ENCODE measurements at regions not wholly inside any gene's neighbourhood (a gene's known extent, or its start where the extent isn't known, plus 50 kb on each side); places are given as distances from the start of the nearest gene placed in this dataset.
"Not testable (repeated sequence)": the region's sequence is repeated elsewhere in the genome, so short reads cannot be mapped to it uniquely, and the experiment has no call there.

DNA sequence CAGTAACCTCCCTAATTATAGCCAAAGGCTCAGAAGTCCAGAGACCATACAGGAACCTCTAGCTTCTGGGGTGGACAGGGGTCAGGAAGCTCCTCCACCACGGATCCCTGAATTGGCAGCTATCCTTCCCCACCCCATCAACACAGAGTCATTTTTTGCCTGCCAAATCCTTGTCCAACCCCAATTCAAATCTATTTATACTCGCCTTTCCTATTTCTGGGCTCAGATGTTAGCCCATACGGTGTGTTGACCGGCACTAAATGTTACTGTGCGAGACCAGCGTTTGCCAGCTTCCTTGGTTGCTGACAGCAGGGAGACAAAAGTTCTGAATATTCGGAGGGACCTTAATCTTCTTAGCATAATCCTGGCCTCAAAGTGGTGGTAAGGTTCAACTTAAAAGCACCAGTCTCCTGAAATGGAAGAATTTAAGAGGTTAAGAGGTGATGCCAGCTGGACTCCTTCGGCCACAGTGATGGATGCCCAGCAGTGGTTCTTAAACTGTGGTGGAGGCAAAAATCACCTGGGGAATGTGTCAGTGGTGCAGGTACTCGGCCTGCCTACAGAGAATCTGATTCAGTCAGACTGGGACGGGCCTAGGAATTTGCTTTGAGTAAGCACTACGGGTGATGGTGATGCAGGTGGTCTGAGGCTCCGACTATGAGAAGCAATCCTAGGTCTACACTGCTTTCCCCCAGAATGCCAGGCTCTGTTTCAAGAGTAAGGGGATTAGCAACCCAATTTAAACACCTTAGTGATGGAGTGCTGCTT is 204.8 kb upstream of the MEF2C start:
- DNase-seq, result no peak

GRCh38 chr5:89087128-89087527 is 204.1 kb upstream of the MEF2C start:
- DNase-seq, result no peak

GRCh38 chr5:89086390-89087086 is 203.6 kb upstream of the MEF2C start:
- DNase-seq, result no peak

DNA sequence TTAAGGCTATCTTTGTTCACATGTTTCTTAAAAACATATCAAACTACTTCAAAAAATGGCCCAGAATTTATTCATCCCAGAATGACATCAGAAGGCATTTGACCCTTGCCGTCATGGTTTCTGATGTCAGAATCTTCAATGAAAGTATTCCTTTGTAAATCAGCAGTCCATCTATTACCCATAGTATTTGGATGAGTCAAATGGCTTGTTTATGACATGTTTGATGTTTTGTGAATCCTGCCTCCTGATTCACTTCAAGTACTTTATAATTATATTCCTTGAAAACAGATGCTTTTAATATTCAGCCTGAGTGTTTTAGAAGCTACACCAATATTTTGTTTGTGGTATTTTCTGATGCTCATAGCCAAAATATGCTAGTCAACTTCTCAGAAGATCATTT is 200.8 kb upstream of the MEF2C start:
- DNase-seq, result no peak

- no peak for DNase-seq
These were observed 198.4 kb upstream of the MEF2C start for GRCh38 chr5:89081360-89081759.

DNA sequence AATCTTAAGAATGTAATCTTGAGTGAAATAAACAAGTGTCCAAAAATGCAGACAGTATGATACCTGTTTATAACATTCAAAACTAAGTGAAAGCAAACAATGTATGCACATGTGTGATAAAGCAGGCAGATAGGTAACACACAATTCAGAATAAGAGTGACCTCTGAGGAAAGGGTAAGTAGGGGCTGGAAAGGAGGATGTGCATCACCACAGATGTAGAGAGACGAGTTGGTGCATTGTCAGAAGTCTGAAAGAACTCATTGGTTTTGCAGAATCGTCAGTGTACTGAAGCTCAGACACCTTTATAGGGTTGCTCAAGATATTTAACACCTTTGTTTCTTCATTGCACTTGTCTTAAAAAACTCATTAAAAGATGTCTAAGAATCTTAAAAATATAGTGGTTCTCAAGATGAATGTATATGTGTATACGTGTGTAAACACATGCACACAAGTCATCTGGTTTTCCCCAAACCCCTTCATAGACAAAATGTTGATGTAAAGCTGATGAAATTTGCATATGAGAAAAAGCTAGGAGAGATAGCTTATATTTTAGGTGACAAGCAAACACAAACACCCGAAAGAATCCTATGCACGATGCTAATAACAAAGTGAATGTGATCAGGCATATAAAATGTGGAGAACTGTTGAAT is 197.6 kb upstream of the MEF2C start:
- DNase-seq, result no peak

DNA sequence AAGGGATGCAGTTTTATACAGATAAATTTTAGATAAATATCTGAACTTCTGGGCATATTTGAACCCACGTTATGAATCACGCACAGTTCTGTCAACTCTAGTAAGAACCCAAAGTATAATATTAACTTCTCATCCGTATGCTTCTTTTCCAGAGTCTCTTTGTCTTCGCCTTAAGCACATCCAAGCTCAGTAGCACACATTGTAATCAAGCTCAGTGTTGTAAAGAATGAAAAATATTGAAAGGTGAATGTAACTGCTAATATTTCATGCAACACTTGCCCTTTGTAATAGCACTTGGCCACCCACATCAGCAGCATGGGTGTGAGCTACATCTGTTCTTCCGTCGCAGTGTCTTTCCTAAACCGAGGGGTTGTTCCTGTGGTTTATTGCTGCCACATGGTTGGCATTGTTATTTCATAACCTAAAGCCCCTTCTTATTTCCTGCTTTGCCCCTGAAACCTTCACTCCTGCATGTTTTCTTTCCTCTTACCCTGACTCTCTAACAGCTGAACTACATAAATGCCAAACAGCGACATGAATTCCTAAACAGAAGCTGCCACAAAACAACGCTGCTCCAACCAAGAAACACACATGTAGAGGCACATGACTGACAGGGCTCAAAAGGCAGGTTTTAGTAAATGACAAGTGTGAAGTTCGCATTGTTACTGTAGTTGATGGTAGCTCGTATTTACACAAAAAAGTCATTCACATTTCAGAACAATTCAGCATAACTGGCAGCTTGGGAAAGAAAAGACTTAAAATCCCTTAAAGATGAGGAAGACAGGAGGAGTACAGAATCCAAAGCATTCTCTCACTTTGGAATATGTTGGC is 190.1 kb upstream of the MEF2C start:
- no peak for DNase-seq

DNA sequence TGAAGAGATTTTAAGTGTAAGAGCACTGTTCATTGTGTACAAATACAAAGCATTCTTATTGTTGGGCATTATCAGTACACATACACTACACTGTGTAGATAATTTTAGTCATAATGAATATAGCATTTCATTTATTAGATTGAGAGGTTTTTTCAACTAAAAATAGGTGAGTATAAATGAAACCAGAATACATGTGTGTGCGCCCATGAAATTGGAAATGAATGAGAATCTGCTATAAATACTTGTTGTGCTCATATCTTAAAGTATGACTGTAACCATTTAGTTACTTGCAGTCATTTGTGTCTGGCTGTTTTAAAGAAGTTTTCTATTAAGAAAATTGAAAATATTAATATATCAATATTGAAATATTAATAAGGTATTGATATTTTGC is 189.0 kb upstream of the MEF2C start:
- no peak for DNase-seq

- DNase-seq, result no peak
These were observed 188.3 kb upstream of the MEF2C start for GRCh38 chr5:89071101-89071940.

DNA sequence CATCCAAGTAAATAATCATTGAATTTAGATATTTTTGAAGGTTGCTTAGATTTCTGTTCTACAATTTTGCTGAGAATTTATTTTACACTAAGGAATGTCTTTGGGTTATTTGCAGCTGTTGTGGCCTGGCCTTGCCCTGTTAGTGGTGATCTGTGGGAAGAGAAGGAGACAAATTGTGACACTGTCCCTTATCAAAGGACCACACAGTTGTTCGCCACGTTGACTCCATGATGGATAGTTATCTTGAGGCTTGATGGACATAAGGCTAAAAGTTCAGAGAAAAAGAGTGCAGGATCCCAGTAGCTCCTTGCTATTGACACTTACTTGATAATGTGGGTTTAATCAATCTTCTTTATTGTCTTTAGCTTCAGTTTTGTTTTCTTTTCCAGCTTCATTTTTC is 186.6 kb upstream of the MEF2C start:
- DNase-seq, result no peak

GRCh38 chr5:89067362-89067761 is 184.4 kb upstream of the MEF2C start:
- no peak for DNase-seq

GRCh38 chr5:89065919-89066318 is 182.9 kb upstream of the MEF2C start:
- no peak for DNase-seq

GRCh38 chr5:89064736-89065135 is 181.8 kb upstream of the MEF2C start:
- DNase-seq, result no peak

DNA sequence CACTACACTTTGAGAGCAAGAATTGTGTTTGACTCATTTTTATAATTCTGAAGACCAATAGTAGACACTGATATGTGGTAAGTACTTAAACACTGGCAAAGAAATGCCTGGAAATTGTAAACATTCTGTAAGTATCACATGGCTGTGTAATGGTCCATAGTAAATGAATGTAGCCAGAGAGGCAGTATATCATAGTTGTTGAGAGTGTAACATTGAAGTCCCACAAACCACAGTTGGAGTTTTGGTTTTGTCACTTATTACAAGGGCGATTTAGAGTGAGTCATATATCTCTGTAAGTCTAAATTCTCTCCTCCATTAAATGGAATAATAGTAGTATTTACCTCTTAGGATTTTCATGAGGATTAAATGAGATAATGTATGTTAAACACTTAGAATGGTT is 181.1 kb upstream of the MEF2C start:
- no peak for DNase-seq

DNA sequence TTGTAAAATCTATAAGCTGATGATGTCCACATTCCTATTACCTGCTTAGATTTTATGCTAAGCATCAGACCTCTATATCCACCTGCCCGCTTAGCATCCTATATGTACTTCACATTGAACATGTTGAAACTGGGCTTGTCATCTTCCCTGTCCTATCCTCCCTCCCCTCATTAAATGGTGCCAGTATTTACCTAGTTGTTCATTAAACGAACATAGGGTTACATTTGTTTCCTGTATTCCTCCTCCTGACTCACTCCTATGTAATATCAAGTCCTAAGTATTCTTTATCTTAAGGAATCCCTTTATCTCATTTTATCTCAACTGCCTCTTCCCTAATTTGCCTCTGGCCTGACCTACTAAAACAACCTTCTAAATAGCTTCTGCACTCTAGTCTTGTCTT is 177.8 kb upstream of the MEF2C start:
- no peak for DNase-seq

GRCh38 chr5:89059274-89059673 is 176.3 kb upstream of the MEF2C start:
- DNase-seq, result no peak

DNA sequence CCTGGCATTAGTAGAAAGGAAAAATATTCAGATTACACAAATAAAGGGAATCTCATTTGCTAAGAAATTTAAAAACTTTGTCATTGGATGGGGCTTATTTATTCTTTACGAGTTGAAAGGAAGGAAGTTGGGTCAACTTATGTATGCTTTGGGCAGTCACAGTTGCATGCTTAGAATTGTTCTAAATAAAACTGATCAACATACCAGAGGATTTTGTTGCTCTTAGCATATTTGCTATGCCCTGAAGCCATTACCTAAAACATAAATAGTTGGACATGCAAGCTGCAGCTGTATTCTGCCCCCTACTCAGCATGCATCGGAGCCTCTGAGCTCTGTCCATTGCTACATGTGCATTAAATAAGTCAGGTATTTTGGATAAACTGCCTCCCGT is 172.7 kb upstream of the MEF2C start:
- no peak for DNase-seq

- no peak for DNase-seq
These were observed 172.2 kb upstream of the MEF2C start for GRCh38 chr5:89055015-89055694.

DNA sequence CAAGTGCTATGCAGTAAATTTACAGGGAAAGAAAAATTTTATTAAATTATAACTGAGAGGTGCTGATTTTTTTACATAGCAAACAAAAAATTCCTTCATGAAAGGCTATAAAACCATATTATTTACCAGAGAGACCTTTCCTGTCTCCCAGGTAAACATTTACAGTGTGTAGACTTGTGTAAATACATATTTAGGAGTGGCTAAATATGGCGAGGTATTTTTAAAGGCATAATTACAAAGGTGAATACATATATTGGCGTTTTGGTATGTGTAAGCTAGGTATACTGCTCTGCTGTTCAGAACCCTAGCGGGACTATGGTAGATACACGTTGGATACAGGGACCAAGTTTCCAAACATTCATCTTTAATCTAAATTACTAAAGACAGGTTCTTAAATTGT is 170.6 kb upstream of the MEF2C start:
- DNase-seq, result no peak

GRCh38 chr5:89050062-89050461 is 167.1 kb upstream of the MEF2C start:
- not testable (repeated sequence) for DNase-seq

GRCh38 chr5:89047571-89047970 is 164.6 kb upstream of the MEF2C start:
- DNase-seq, result no peak

DNA sequence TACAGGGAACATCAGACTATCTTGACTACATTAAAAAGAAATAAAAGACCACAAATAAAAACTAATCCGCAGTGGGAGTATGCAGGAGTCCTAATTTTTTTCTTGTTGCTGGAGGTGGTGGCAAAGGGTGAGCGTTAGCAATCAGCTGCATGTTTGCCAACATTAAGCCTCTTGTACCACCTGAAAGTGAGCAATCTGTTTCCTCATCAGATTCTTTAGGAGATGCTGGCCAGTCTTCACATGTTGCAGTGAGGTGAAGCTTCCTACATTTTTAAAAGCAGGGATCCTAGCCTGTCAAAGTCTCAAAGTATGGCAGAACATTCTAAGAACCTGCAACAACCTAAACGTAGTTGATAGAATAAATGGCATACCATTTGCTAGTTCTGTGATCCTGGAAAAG is 162.2 kb upstream of the MEF2C start:
- DNase-seq, result no peak

Measured in NCI-H226 (cell line).